Neural crest cell (in vitro differentiated cells): ENCODE measurements at regions not wholly inside any gene's neighbourhood (a gene's known extent, or its start where the extent isn't known, plus 50 kb on each side); places are given as distances from the start of the nearest gene placed in this dataset.

Experiments
- DNase-seq: peaks from one replicate; pipeline ENCODE4 v3.0.0; 2021; ENCODE audit warnings: low read depth, mixed read lengths, low spot score
- H3K27ac Mint-ChIP-seq: one replicate; pipeline ENCODE4 v1.8.0; 2021; ENCODE audit warnings: mild to moderate bottlenecking, mixed read lengths; ENCODE audit not compliant: unreplicated experiment
- H3K27me3 Mint-ChIP-seq: 2 replicates; pipeline ENCODE4 v1.8.0; 2021; ENCODE audit warnings: low read depth, mild to moderate bottlenecking, mixed read lengths
- H3K36me3 Mint-ChIP-seq: 2 replicates; pipeline ENCODE4 v1.8.0; 2021; ENCODE audit warnings: low read depth, mild to moderate bottlenecking, mixed read lengths
- H3K4me1 Mint-ChIP-seq: 2 replicates; pipeline ENCODE4 v1.8.0; 2021; ENCODE audit warnings: mixed read lengths
- H3K4me3 Mint-ChIP-seq: one replicate; pipeline ENCODE4 v1.8.0; 2021; ENCODE audit warnings: mild to moderate bottlenecking, mixed read lengths
- H3K9me3 Mint-ChIP-seq: 2 replicates; pipeline ENCODE4 v1.8.0; 2021; ENCODE audit warnings: mixed read lengths
- TF ChIP-seq, protein P1 (sequence below): fragments of 200-600 bp; sonication (generic); conservative IDR thresholded peaks from 2 replicates; pipeline ENCODE4 v1.5.0; 2021; ENCODE audit warnings: antibody characterized with exemption, mild to moderate bottlenecking

DNA sequence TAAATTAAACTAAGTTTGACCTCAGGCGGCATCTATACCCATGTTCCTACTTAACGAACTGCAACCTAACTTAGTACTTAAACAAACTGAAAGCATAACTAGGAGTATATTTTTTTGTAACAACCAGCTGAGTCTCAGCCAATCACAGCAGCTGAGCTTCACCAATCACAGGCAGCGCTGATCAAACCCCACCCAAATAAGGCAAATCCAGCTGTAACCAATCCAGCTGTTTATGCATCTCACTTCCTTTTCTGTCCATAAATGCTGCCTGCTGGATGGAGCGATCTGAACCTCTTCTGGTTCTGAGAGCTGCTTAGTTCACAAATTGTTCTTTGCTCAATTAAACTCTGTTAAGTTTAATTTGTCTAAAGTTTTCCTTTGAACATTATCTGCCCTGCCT is 131.3 kb downstream of the PMP22 start:
- no peak overlapping the region for H3K4me3 Mint-ChIP-seq
- no peak overlapping the region for H3K27ac Mint-ChIP-seq
- no peaks in the 10 kb centered on the region for H3K4me1 Mint-ChIP-seq
- no peak for DNase-seq
- H3K27me3 Mint-ChIP-seq, result no peaks in the 10 kb centered on the region
- peaks cover 8% of the 10 kb centered on the region for H3K9me3 Mint-ChIP-seq
- TF ChIP-seq, protein P1, sequence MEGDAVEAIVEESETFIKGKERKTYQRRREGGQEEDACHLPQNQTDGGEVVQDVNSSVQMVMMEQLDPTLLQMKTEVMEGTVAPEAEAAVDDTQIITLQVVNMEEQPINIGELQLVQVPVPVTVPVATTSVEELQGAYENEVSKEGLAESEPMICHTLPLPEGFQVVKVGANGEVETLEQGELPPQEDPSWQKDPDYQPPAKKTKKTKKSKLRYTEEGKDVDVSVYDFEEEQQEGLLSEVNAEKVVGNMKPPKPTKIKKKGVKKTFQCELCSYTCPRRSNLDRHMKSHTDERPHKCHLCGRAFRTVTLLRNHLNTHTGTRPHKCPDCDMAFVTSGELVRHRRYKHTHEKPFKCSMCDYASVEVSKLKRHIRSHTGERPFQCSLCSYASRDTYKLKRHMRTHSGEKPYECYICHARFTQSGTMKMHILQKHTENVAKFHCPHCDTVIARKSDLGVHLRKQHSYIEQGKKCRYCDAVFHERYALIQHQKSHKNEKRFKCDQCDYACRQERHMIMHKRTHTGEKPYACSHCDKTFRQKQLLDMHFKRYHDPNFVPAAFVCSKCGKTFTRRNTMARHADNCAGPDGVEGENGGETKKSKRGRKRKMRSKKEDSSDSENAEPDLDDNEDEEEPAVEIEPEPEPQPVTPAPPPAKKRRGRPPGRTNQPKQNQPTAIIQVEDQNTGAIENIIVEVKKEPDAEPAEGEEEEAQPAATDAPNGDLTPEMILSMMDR, result no peak
- H3K36me3 Mint-ChIP-seq, result no peaks in the 10 kb centered on the region

GRCh38 chr17:15133143-15133542 is 132.0 kb downstream of the PMP22 start:
- H3K27ac Mint-ChIP-seq, result no peak overlapping the region
- TF ChIP-seq, protein P1, result no peak

GRCh38 chr17:15130426-15130825 is 134.7 kb downstream of the PMP22 start:
- no peak for DNase-seq
- peaks cover 5% of the 10 kb centered on the region for H3K9me3 Mint-ChIP-seq
- H3K36me3 Mint-ChIP-seq, result no peaks in the 10 kb centered on the region
- no peak overlapping the region for H3K27ac Mint-ChIP-seq
- TF ChIP-seq, protein P1, result no peak
- H3K4me3 Mint-ChIP-seq, result no peak overlapping the region
- H3K27me3 Mint-ChIP-seq, result no peaks in the 10 kb centered on the region
- no peaks in the 10 kb centered on the region for H3K4me1 Mint-ChIP-seq

More at GRCh38 chr17:15133143-15133542, 132.0 kb downstream of the PMP22 start:
- DNase-seq, result no peak
- Mint-ChIP-seq H3K36me3 (no peaks in the 10 kb centered on the region), H3K9me3 (peaks cover 8% of the 10 kb centered on the region), H3K4me1 (no peaks in the 10 kb centered on the region), H3K4me3 (no peak overlapping the region), H3K27me3 (no peaks in the 10 kb centered on the region)

- Mint-ChIP-seq H3K4me1 (no peaks in the 10 kb centered on the region), H3K9me3 (peaks cover 7% of the 10 kb centered on the region), H3K4me3 (no peak overlapping the region), H3K36me3 (no peaks in the 10 kb centered on the region), H3K27me3 (no peaks in the 10 kb centered on the region), H3K27ac (no peak overlapping the region)
- DNase-seq, result no peak
- TF ChIP-seq, protein P1, result no peak
Measured at GRCh38 chr17:15129986-15130385, 135.1 kb downstream of the PMP22 start.

- DNase-seq, result no peak
- no peak overlapping the region for H3K4me3 Mint-ChIP-seq
- peaks cover 5% of the 10 kb centered on the region for H3K4me1 Mint-ChIP-seq
- H3K36me3 Mint-ChIP-seq, result no peaks in the 10 kb centered on the region
- H3K27me3 Mint-ChIP-seq, result no peaks in the 10 kb centered on the region
- TF ChIP-seq, protein P1, result no peak
- H3K9me3 Mint-ChIP-seq, result peaks cover 5% of the 10 kb centered on the region
- no peak overlapping the region for H3K27ac Mint-ChIP-seq
Measured at GRCh38 chr17:15124746-15125145, 140.4 kb downstream of the PMP22 start.

GRCh38 chr17:15124264-15124595 is 140.9 kb downstream of the PMP22 start:
- Mint-ChIP-seq H3K4me1 (peaks cover 7% of the 10 kb centered on the region), H3K36me3 (no peaks in the 10 kb centered on the region), H3K27me3 (no peaks in the 10 kb centered on the region), H3K9me3 (peaks cover 5% of the 10 kb centered on the region), H3K27ac (no peak overlapping the region), H3K4me3 (no peak overlapping the region)
- TF ChIP-seq, protein P1, result no peak
- no peak for DNase-seq
